HG02642 (cell line): ENCODE measurements at regions not wholly inside any gene's neighbourhood (a gene's known extent, or its start where the extent isn't known, plus 50 kb on each side); places are given as distances from the start of the nearest gene placed in this dataset.
"Not testable (repeated sequence)": the region's sequence is repeated elsewhere in the genome, so short reads cannot be mapped to it uniquely, and the experiment has no call there.

ENCODE experiments used
- ATAC-seq: cut with Tn5 transposase; IDR thresholded peaks from one replicate; pipeline ENCODE4 v1.9.1; 2021; ENCODE audit warnings: mild to moderate bottlenecking; ENCODE audit not compliant: unreplicated experiment, poor library complexity

GRCh38 chr16:66186251-66186785 is 180.2 kb upstream of the CDH5 start:
- no peak for ATAC-seq

DNA sequence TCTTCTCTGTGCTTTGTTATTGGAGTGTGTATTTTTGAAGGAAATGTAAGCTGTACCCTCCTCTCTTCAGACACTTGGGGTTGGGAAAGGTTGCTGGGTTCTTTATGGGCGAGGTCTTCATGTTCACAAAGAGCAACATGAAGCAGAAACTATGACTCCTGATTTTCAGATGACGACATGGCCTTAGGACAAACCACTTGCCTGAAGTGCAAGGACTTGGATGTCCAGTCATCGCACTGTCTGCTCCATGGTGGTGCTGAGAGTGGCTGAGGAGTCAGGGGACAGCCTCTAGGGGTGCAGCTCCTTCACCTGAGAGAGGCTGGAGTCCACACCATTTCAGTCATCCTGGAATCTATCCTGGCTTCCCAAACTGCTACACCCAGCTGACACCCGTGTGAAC is 183.9 kb upstream of the CDH5 start:
- no peak for ATAC-seq

GRCh38 chr16:66176731-66177130 is 189.8 kb upstream of the CDH5 start:
- no peak for ATAC-seq

- no peak for ATAC-seq
Observed at GRCh38 chr16:66176111-66176510, 190.4 kb upstream of the CDH5 start.

GRCh38 chr16:66175636-66176035 is 190.9 kb upstream of the CDH5 start:
- ATAC-seq: no peak

- ATAC-seq: no peak
Observed at GRCh38 chr16:66175058-66175457, 191.4 kb upstream of the CDH5 start.

- not testable (repeated sequence) for ATAC-seq
Observed at GRCh38 chr16:66173796-66174195, 192.7 kb upstream of the CDH5 start.

- ATAC-seq: not testable (repeated sequence)
Observed at GRCh38 chr16:66173181-66173580, 193.3 kb upstream of the CDH5 start.

DNA sequence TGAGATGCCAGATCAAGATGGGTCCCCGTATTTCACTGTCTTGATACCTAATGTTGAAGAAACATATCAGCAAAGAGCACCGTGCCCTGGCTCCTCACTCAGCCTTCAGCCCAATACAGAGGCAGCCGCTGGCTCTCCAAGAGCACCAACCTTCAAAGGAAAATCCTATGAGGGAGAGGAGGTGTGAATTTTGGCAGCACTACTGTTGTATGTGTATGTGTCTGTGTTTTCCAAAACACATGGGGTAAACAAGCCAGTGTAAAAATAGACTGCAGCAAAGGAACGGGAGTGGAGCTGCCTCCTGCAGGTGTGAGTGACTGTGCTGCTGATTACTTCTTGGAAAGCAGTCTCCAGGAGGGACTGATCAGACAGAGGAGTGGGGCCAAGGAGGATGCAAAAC is 194.0 kb upstream of the CDH5 start:
- ATAC-seq: no peak

DNA sequence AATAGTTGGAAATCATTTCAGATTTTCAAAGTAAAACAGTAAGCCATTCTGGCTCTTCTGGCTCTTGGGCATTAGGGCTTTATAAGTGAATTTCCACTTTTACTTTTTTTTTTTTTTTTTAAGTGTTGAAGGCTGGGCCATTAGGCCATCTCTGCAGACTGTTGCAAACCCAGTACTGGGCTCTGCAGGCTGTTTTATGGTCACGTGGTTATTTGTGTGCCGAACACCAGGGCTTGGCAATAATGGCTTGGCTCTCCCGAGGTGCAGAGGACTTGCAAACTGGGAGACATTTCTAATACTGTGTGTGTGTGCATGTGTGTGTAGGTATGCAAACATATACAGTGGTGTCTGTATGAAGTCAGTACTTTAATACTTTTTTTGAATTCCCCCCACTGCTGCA is 194.9 kb upstream of the CDH5 start:
- ATAC-seq: no peak

DNA sequence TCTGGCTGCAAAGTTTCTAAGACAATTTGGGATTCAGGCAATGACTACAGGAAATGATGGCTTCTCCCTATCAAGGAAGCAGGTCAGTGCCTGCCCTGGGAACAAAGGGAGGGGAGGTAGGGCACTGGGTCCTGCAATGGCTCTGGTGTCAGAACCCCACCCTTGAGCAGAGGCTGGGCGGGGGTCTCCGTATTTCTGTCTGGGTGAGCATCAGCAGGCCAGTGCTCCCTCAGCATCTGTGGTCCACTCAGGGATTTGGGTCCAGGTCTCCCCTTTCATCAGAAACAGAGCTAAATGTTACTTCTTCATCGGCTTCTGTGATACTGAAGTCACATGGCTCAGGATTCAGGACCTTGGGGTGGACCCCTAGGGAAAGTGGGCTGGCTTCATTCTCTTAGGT is 195.5 kb upstream of the CDH5 start:
- ATAC-seq: no peak

DNA sequence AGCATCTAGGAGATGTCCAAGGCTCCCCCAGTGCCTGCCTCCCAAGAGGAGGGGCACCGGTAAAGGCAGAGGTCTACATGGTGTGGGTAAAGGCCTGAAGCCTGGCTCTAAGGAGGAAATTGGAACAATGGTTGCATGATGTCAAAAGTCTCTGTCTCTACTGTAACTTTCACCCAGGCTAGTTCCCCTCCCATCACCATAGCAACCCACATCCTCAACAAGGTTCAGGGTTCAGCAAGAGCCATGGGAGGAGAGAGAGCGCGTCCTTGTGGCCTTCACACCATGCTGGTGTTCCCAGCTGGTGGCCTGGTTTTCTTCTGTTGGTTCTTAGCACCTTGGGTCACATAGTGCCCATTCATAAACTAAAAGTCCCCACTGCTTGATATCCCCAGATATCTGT is 196.7 kb upstream of the CDH5 start:
- ATAC-seq: no peak

DNA sequence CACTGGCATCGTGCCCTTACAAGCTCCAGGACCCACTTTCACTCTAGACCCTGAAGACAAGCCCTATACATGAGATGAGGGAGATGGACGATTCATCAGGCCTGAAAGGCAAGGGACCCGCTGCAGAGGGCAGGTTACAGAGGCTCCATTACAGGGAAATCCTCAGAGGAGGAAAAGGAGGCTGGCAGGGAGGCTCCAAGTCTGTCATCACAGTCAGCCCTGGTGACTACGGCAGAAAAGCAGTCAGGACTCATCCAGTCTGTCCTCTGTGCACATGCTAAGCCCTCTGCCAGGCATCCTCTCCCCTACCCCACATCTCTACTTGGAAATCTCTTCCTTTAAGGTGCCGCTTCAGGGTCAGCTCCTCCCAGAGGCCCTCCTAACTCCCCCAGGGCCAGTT is 197.7 kb upstream of the CDH5 start:
- ATAC-seq: no peak

DNA sequence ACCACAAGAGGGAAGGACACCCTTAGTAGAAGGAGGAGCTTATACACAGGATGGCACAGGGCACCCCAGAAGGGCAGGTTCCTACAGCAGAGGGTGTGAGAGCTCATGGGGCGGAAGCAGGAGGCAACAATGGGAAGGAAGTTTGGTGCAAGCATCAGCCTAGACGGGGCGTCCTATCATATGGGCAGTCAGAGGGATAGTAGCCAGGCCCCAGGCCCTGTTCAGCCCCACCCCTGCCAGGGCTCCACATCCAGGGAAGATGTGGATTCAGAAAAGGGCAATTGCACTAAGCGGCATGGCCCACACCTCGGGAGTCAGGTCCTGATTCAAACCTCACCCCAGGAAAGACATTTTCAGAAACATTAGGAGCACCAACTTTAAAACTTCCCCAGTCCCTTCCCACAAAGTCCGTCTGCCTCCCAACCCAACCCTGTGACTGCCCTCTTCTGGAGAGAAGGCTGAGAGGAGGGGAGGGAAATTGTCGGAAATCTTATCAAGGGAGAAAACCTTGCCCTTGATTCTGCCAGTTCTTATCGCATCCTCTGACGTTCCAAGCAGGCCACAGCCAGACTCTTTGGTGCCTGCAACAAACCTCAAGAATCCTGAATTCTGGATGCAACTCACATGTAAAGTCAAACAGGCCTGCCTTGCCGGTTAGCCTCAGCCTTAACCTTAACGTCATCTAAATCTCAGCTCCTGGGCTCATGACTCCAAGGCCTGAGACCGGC is 198.8 kb upstream of the CDH5 start:
- no peak for ATAC-seq

- ATAC-seq: no peak
Observed at GRCh38 chr16:66166490-66166889, 200.0 kb upstream of the CDH5 start.

DNA sequence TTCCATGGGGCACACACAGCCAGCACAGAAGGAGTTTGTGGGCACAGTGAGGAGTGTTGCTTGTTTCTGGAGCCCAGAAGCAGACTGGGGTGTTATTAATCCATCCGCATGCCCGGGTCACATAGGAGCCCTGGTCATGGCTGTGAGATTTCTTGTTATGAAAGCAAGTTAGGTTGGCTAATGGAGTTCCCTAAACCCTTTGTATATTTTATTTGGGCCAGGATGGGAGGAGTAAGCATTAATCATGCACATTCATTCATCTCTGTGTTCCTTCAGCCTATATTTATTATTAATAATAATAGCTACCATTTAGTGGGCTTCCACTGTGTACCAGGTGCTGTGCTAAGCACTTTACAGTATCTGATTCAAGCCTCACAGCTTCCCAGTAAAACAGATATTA is 200.6 kb upstream of the CDH5 start:
- no peak for ATAC-seq

GRCh38 chr16:66164581-66165247 is 201.8 kb upstream of the CDH5 start:
- no peak for ATAC-seq

DNA sequence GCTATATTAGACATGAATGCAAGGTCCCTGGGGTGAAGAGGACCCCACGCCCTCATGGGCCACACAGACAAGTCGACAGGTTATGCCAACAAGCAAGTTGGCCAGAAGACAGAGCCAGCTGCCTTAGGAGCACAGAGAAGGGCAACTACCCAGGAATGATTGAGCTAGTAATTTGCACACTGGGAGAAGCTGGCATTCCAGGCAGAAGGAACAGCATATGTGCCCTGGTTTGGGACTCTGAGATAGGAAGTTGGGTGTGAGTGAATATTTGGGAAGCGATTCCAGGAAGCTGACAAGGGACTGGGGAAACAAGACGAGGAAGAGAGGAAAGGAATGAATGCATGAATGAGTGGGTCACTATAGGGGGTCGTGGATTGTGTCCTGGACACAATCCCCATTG is 203.7 kb upstream of the CDH5 start:
- ATAC-seq: no peak

GRCh38 chr16:66161942-66162341 is 204.5 kb upstream of the CDH5 start:
- ATAC-seq: no peak

DNA sequence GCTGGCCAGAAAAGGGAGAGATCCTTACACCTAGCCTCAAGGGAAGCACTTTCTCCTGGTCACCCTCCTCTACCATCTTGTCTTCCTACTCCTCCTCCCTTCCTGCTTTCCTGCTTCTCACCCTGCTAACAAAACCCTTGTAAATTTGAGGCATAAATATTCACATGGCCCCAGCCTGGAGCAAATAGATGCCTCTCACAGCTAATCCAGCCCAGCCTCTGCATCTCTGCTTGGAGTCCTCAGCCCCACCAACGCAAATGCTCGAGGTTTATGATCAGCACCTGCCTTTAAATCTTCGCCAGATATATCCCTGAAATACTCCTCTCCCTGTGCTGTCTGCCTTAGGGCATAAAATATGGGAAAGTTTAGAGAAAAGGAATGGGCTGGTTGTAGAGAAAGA is 205.2 kb upstream of the CDH5 start:
- no peak for ATAC-seq

GRCh38 chr16:66159987-66160386 is 206.5 kb upstream of the CDH5 start:
- ATAC-seq: no peak

DNA sequence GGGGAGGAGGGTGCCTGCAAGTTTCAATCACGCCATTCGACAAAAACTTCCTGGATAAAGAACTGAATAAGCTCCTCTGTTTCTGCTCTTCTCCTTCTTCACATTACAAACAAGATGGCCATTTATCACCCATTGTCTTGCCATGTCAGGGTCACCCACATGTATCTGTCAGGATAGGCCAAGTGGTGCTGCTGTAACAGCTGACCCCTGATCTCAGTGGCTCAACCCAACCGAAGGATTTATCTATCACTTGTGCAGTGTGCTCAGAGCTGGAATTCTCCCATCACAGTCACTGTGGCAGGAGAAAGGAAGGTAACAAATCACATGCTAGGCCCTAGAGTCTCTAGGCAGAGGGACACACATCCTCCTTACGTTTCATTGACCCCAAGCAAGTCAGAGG is 210.0 kb upstream of the CDH5 start:
- no peak for ATAC-seq
